ENCODE measurements at regions not wholly inside any gene's neighbourhood (a gene's known extent, or its start where the extent isn't known, plus 50 kb on each side); places are given as distances from the start of the nearest gene placed in this dataset.

DNA sequence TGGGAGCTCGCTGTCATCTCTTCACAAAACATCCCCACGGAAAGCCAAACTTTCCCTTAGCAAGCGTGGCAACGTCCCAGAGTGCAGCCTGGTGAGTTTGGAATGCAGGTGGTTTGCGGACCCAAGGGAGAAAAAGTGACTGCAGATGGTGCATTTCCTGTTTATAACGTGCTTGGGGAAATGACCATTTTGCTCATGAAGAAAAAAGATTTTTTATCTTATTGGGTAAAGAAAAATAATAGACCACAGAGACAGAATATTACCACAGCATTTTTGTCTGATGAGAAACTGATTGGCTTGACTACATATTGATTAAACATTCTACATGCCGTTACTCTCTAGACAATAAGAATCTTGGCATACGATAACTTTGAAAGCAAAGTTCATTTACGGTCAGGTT, 136.5 kb downstream of the COPS8 start:
- no peak for DNase-seq (ENCODE audit: extremely low read depth in 1 of 4, low spot score in 3 of 4)
- Histone ChIP-seq H3K9me3 (replicated peaks; ENCODE audit: control insufficient read depth, insufficient read depth, low read depth, low read length) (no peaks in the 10 kb centered on the region), H3K4me1 (replicated peaks in 1 of 2; ENCODE audit: control insufficient read depth in 2 of 2, insufficient read depth in 2 of 2, low read length in 2 of 2) (no peaks in the 10 kb centered on the region), H3K27me3 (ENCODE audit: control insufficient read depth in 2 of 2, insufficient read depth in 2 of 2, low read length in 2 of 2) (peaks cover 0 to 13% of the 10 kb centered on the region in 2 experiments; a peak in 2 of 5 replicates), H3K4me2 (ENCODE audit: insufficient read depth, low read length) (no peak overlapping the region), H3K27ac (ENCODE audit: extremely low read depth, low read depth, low read length) (no peak overlapping the region), H3K4me3 (no peak overlapping the region), H2AFZ (ENCODE audit: low read depth, low read length) (no peak overlapping the region), H3K79me2 (ENCODE audit: control insufficient read depth, insufficient read depth, low read length) (no peaks in the 10 kb centered on the region), H4K20me1 (replicated peaks; ENCODE audit: control insufficient read depth, insufficient read depth, low read length) (no peaks in the 10 kb centered on the region), H3K36me3 (ENCODE audit: control insufficient read depth, insufficient read depth, low read length) (no peaks in the 10 kb centered on the region), H3K9me1 (ENCODE audit: control insufficient read depth, insufficient read depth, low read length) (no peaks in the 10 kb centered on the region), H3K9ac (ENCODE audit: insufficient read depth in 1 of 2, low read depth in 2 of 2, low read length in 2 of 2) (no peak overlapping the region)
- CTCF ChIA-PET (ENCODE audit: low intra/inter-chr PET ratio) = no interaction called here
- intact Hi-C loops (cut with micrococcal nuclease) (no loop called here), in situ Hi-C loops (cut with MboI) (no loop called here)
- POLR2A ChIA-PET = no interaction called here
- no peak for FAIRE-seq
- WGBS (ENCODE audit: insufficient coverage, low coverage, missing lambda C conversion rate) = 0% methylated on average over 9 of the region's 9 CpGs
- no peak for ATAC-seq
- no TSS peak for BruUV-seq (replicated peaks)
- TF ChIP-seq MAZ (CRISPR knock-in tag; conservative IDR thresholded peaks at IDR 0.05 in 1 of 2, IDR thresholded peaks at IDR 0.05 in 1 of 2) (no peak), RBM25 (IDR thresholded peaks at IDR 0.05; ENCODE audit: low read depth, low read length, severe bottlenecking) (no peak), TBP (optimal IDR thresholded peaks at IDR 0.05; ENCODE audit: low read depth, low read length) (no peak), HBP1 (CRISPR knock-in tag; IDR thresholded peaks at IDR 0.05) (no peak), ZNF146 (CRISPR knock-in tag; IDR thresholded peaks at IDR 0.05; ENCODE audit: unreplicated experiment) (no peak), ZBED1 (IDR thresholded peaks at IDR 0.05) (no peak), DACH1 (IDR thresholded peaks at IDR 0.05; ENCODE audit: partially characterized antibody) (no peak), GABPA (tag; conservative IDR thresholded peaks at IDR 0.05; ENCODE audit: low read depth) (no peak), ZEB2 (IDR thresholded peaks at IDR 0.05) (no peak), ARHGAP35 (IDR thresholded peaks at IDR 0.05; ENCODE audit: partially characterized antibody) (no peak), MTA3 (IDR thresholded peaks at IDR 0.05; ENCODE audit: borderline replicate concordance) (no peak), TRIM25 (IDR thresholded peaks at IDR 0.05; ENCODE audit: borderline replicate concordance) (no peak), KDM2B (CRISPR knock-in tag; IDR thresholded peaks at IDR 0.05) (no peak), MYBL2 (IDR thresholded peaks at IDR 0.05; ENCODE audit: low read depth) (no peak), MYBL2 (CRISPR knock-in tag; IDR thresholded peaks at IDR 0.05; ENCODE audit: borderline replicate concordance) (no peak), ASH1L (IDR thresholded peaks at IDR 0.05; ENCODE audit: borderline replicate concordance, low read depth, partially characterized antibody) (no peak), ARID2 (IDR thresholded peaks at IDR 0.05) (no peak)
- TF ChIP-seq, protein P1, sequence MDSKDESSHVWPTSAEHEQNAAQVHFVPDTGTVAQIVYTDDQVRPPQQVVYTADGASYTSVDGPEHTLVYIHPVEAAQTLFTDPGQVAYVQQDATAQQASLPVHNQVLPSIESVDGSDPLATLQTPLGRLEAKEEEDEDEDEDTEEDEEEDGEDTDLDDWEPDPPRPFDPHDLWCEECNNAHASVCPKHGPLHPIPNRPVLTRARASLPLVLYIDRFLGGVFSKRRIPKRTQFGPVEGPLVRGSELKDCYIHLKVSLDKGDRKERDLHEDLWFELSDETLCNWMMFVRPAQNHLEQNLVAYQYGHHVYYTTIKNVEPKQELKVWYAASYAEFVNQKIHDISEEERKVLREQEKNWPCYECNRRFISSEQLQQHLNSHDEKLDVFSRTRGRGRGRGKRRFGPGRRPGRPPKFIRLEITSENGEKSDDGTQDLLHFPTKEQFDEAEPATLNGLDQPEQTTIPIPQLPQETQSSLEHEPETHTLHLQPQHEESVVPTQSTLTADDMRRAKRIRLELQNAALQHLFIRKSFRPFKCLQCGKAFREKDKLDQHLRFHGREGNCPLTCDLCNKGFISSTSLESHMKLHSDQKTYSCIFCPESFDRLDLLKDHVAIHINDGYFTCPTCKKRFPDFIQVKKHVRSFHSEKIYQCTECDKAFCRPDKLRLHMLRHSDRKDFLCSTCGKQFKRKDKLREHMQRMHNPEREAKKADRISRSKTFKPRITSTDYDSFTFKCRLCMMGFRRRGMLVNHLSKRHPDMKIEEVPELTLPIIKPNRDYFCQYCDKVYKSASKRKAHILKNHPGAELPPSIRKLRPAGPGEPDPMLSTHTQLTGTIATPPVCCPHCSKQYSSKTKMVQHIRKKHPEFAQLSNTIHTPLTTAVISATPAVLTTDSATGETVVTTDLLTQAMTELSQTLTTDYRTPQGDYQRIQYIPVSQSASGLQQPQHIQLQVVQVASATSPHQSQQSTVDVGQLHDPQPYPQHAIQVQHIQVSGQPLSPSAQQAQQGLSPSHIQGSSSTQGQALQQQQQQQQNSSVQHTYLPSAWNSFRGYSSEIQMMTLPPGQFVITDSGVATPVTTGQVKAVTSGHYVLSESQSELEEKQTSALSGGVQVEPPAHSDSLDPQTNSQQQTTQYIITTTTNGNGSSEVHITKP (IDR thresholded peaks at IDR 0.05; ENCODE audit: partially characterized antibody) = no peak
